Activated T-cell treated with anti-CD3 and anti-CD28 coated beads for 48 hours (primary cell): ENCODE measurements at regions not wholly inside any gene's neighbourhood (a gene's known extent, or its start where the extent isn't known, plus 50 kb on each side); places are given as distances from the start of the nearest gene placed in this dataset.

ENCODE experiments used
- DNase-seq: peaks from one replicate; pipeline ENCODE4 v3.0.0-alpha.2; 2020; ENCODE audit warnings: low read depth

GRCh38 chr5:56459394-56460194, 226.5 kb upstream of the ANKRD55 start:
- no peak for DNase-seq

- DNase-seq: no peak
Measured at GRCh38 chr5:56457887-56458812, 225.0 kb upstream of the ANKRD55 start.

GRCh38 chr5:56456002-56456401, 222.9 kb upstream of the ANKRD55 start:
- no peak for DNase-seq

GRCh38 chr5:56455417-56455816, 222.3 kb upstream of the ANKRD55 start:
- no peak for DNase-seq

- DNase-seq: no peak
Measured at GRCh38 chr5:56454219-56454862, 221.2 kb upstream of the ANKRD55 start.

- DNase-seq: no peak
Measured at GRCh38 chr5:56451742-56452141, 218.6 kb upstream of the ANKRD55 start.

- DNase-seq: no peak
Measured at GRCh38 chr5:56450766-56451165, 217.6 kb upstream of the ANKRD55 start.

- DNase-seq: no peak
Measured at GRCh38 chr5:56449071-56449640, 216.0 kb upstream of the ANKRD55 start.

- DNase-seq: no peak
Measured at GRCh38 chr5:56447656-56448055, 214.5 kb upstream of the ANKRD55 start.

- DNase-seq: no peak
Measured at GRCh38 chr5:56447232-56447631, 214.1 kb upstream of the ANKRD55 start.

- DNase-seq: no peak
Measured at GRCh38 chr5:56446728-56447127, 213.6 kb upstream of the ANKRD55 start.

- DNase-seq: no peak
Measured at GRCh38 chr5:56443826-56444225, 210.7 kb upstream of the ANKRD55 start.

- DNase-seq: no peak
Measured at GRCh38 chr5:56440871-56441740, 208.0 kb upstream of the ANKRD55 start.

GRCh38 chr5:56434986-56435385, 201.9 kb upstream of the ANKRD55 start:
- DNase-seq: no peak

- DNase-seq: no peak
Measured at GRCh38 chr5:56433039-56433617, 200.0 kb upstream of the ANKRD55 start.

- DNase-seq: no peak
Measured at GRCh38 chr5:56432321-56432720, 199.2 kb upstream of the ANKRD55 start.

GRCh38 chr5:56430422-56430821, 197.3 kb upstream of the ANKRD55 start:
- no peak for DNase-seq

GRCh38 chr5:56429110-56429561, 196.0 kb upstream of the ANKRD55 start:
- no peak for DNase-seq

- no peak for DNase-seq
Measured at GRCh38 chr5:56426693-56427092, 193.6 kb upstream of the ANKRD55 start.

- DNase-seq: no peak
Measured at GRCh38 chr5:56422076-56422762, 189.1 kb upstream of the ANKRD55 start.
